ENCODE measurements at regions not wholly inside any gene's neighbourhood (a gene's known extent, or its start where the extent isn't known, plus 50 kb on each side); places are given as distances from the start of the nearest gene placed in this dataset.
"Not testable (repeated sequence)": the region's sequence is repeated elsewhere in the genome, so short reads cannot be mapped to it uniquely, and the experiment has no call there.

- not testable (repeated sequence) for H3K4ac ChIP-seq (ENCODE audit: low read depth, low read length); H3K23ac ChIP-seq (ENCODE audit: low read length); H3K18ac ChIP-seq (ENCODE audit: low read length); H2BK5ac ChIP-seq (ENCODE audit: low read depth, low read length, poor library complexity); H3K4me2 ChIP-seq (ENCODE audit: low read length); H3K27ac ChIP-seq (ENCODE audit: low read depth, low read length); H2AFZ ChIP-seq (ENCODE audit: insufficient read depth, low read length, poor library complexity); H2BK12ac ChIP-seq (ENCODE audit: low read length); H4K8ac ChIP-seq (ENCODE audit: low read depth, low read length); H3K9ac ChIP-seq (ENCODE audit: low read length); H4K12ac ChIP-seq (ENCODE audit: low read depth, low read length); H3K79me2 ChIP-seq (ENCODE audit: control insufficient read depth, insufficient read depth, low read length, poor library complexity); H2AK5ac ChIP-seq (ENCODE audit: low read length); H3K36me3 ChIP-seq (ENCODE audit: control insufficient read depth in 1 of 2, insufficient read depth in 2 of 2, low read length in 2 of 2); H3K14ac ChIP-seq (ENCODE audit: low read length); H3K27me3 ChIP-seq (ENCODE audit: insufficient read depth, low read length); H4K91ac ChIP-seq (ENCODE audit: low read depth, low read length); H2BK120ac ChIP-seq (ENCODE audit: insufficient read depth, low read length, poor library complexity); DNase-seq; H3K4me3 ChIP-seq (ENCODE audit: low read depth, low read length); H3K9me3 ChIP-seq (ENCODE audit: insufficient read depth, low read depth, low read length)
- H3K4me1 ChIP-seq (ENCODE audit: control insufficient read depth in 1 of 2, insufficient read depth in 2 of 2, low read length in 2 of 2): peaks cover 48 to 53% of the 10 kb centered on the region in 2 experiments
- peaks cover 40% of the 10 kb centered on the region for H3K79me1 ChIP-seq (ENCODE audit: low read length)
- WGBS (ENCODE audit: extremely low coverage, insufficient coverage, insufficient read length): no CpG with 5 or more reads among the region's 1 CpG
Measured at GRCh38 chr11:13139085-13139484, 130.0 kb downstream of the RASSF10 start.

DNA sequence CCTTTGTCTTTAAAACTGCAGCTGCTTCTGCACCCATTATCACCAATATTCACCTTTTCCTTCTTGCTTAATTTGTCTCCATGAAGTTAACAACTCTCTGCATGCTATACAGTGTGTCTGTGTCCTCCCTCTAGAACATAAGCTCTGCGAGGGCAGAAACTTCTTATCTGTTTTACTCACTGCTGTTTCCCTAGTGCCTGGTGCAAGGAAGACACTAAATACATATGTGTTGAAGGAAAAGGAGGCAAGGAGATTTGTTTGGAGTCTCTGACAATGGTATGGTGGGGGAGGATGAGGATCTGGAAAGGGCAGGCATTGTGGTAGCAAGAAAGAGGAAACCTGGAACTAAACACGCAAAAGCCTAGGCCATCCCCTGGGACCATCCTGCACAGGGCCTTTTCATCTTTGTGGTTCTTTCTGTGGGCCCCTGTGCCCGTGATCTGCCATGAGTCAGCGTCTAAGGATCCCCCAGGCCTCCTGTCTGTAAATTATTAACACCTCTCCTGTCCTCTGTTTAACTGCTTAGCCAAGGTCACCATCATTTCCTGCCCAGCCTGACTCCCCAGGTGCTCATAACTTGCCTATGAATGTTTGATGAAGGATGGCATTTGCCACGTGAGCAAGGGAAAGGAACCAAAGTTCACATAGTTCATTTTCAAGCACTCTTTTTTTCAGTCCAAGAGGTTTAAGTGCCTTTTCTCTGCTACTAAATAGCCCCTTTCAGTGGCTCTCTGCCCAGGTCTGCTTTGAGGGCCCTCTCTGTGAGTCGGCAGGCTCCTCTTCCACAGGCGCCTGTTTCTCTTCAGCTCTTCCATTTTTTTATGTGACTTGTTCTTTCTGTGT, 131.1 kb downstream of the RASSF10 start:
- no CpG with 5 or more reads among the region's 7 CpGs for WGBS (ENCODE audit: extremely low coverage, insufficient coverage, insufficient read length)
- Histone ChIP-seq H3K79me2 (ENCODE audit: control insufficient read depth, insufficient read depth, low read length, poor library complexity) (no peaks in the 10 kb centered on the region), H3K4me2 (ENCODE audit: low read length) (no peak overlapping the region), H3K36me3 (ENCODE audit: control insufficient read depth in 1 of 2, insufficient read depth in 2 of 2, low read length in 2 of 2) (no peaks in the 10 kb centered on the region), H3K4ac (ENCODE audit: low read depth, low read length) (no peak overlapping the region), H3K4me1 (ENCODE audit: control insufficient read depth in 1 of 2, insufficient read depth in 2 of 2, low read length in 2 of 2) (peaks cover 43 to 51% of the 10 kb centered on the region in 2 experiments), H2BK120ac (ENCODE audit: insufficient read depth, low read length, poor library complexity) (no peak overlapping the region), H2AFZ (ENCODE audit: insufficient read depth, low read length, poor library complexity) (no peak overlapping the region), H2AK5ac (ENCODE audit: low read length) (no peak overlapping the region), H3K18ac (ENCODE audit: low read length) (no peak overlapping the region), H4K91ac (ENCODE audit: low read depth, low read length) (peak overlapping the region; percentile 80), H4K12ac (ENCODE audit: low read depth, low read length) (no peak overlapping the region), H3K27me3 (ENCODE audit: insufficient read depth, low read length) (no peaks in the 10 kb centered on the region), H4K8ac (ENCODE audit: low read depth, low read length) (no peak overlapping the region), H3K23ac (ENCODE audit: low read length) (no peak overlapping the region), H3K4me3 (ENCODE audit: low read depth, low read length) (no peak overlapping the region), H3K27ac (ENCODE audit: low read depth, low read length) (peak overlapping the region; percentile 53), H2BK12ac (ENCODE audit: low read length) (no peak overlapping the region), H2BK5ac (ENCODE audit: low read depth, low read length, poor library complexity) (peak overlapping the region; percentile 83), H3K9me3 (ENCODE audit: insufficient read depth, low read depth, low read length) (no peaks in the 10 kb centered on the region), H3K9ac (ENCODE audit: low read length) (no peak overlapping the region), H3K14ac (ENCODE audit: low read length) (no peak overlapping the region), H3K79me1 (ENCODE audit: low read length) (peaks cover 35% of the 10 kb centered on the region)
- peak in 1 of 2 donors; percentile 25 for DNase-seq

DNA sequence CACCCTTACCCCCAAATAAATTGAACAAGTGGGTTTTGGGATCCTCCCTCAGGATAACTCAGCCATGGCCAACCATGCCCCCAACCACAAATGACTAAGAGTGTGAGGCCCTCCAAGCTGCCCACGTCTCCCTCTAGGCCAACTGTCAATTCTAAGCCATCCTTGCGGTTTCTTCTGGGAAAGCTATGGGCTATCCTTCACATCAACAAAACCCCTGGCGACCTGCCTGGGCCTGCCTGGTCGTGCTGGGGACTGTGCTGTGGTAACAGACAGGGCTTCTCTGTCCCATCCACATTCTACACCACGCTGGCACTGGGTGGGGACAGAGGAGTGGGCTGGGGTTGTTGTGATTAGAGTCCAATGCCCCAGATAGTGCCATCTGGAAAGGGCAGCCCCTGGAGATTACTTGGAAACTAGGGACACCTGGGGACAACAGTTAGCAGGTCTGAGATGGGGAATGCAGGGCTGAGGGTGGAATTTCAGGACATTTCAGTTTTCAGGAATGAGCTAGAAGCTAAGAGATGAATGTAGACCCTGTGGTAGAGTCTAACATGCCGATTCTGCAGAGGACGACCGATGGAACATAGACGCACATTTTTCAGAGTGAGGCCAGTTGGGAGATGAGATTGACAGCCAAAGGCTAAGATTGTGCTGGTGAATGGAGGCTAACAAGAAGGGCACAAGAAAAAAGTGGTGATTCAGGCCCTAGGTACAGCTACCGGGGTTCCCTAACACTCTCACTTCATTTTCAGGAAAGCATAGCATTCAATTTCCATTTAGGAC, 131.9 kb downstream of the RASSF10 start:
- Histone ChIP-seq H3K23ac (ENCODE audit: low read length) (no peak overlapping the region), H2BK12ac (ENCODE audit: low read length) (peak overlapping the region; percentile 81), H4K91ac (ENCODE audit: low read depth, low read length) (peak overlapping the region; percentile 80), H3K79me2 (ENCODE audit: control insufficient read depth, insufficient read depth, low read length, poor library complexity) (no peaks in the 10 kb centered on the region), H3K27ac (ENCODE audit: low read depth, low read length) (peak overlapping the region; percentile 34), H3K79me1 (ENCODE audit: low read length) (peaks cover 29% of the 10 kb centered on the region), H4K8ac (ENCODE audit: low read depth, low read length) (no peak overlapping the region), H3K36me3 (ENCODE audit: control insufficient read depth in 1 of 2, insufficient read depth in 2 of 2, low read length in 2 of 2) (no peaks in the 10 kb centered on the region), H3K4me2 (ENCODE audit: low read length) (no peak overlapping the region), H3K9me3 (ENCODE audit: insufficient read depth, low read depth, low read length) (no peaks in the 10 kb centered on the region), H3K4me3 (ENCODE audit: low read depth, low read length) (no peak overlapping the region), H3K18ac (ENCODE audit: low read length) (peak overlapping the region; percentile 21), H4K12ac (ENCODE audit: low read depth, low read length) (no peak overlapping the region), H3K4ac (ENCODE audit: low read depth, low read length) (peak overlapping the region; percentile 49), H3K27me3 (ENCODE audit: insufficient read depth, low read length) (no peaks in the 10 kb centered on the region), H2AK5ac (ENCODE audit: low read length) (peak overlapping the region; percentile 17), H3K9ac (ENCODE audit: low read length) (no peak overlapping the region), H2AFZ (ENCODE audit: insufficient read depth, low read length, poor library complexity) (no peak overlapping the region), H2BK120ac (ENCODE audit: insufficient read depth, low read length, poor library complexity) (peak overlapping the region; percentile 15), H3K4me1 (ENCODE audit: control insufficient read depth in 1 of 2, insufficient read depth in 2 of 2, low read length in 2 of 2) (peaks cover 37 to 47% of the 10 kb centered on the region in 2 experiments), H2BK5ac (ENCODE audit: low read depth, low read length, poor library complexity) (peak overlapping the region; percentile 83), H3K14ac (ENCODE audit: low read length) (peak overlapping the region; percentile 67)
- DNase-seq: peak in 1 of 2 donors; percentile 46
- WGBS (ENCODE audit: extremely low coverage, insufficient coverage, insufficient read length): no CpG with 5 or more reads among the region's 10 CpGs

- Histone ChIP-seq H2AK5ac (ENCODE audit: low read length) (peak overlapping the region; percentile 88), H3K27ac (ENCODE audit: low read depth, low read length) (no peak overlapping the region), H3K79me1 (ENCODE audit: low read length) (peaks cover 24% of the 10 kb centered on the region), H2BK120ac (ENCODE audit: insufficient read depth, low read length, poor library complexity) (peak overlapping the region; percentile 77), H3K18ac (ENCODE audit: low read length) (peak overlapping the region; percentile 56), H3K9me3 (ENCODE audit: insufficient read depth, low read depth, low read length) (no peaks in the 10 kb centered on the region), H3K23ac (ENCODE audit: low read length) (no peak overlapping the region), H4K12ac (ENCODE audit: low read depth, low read length) (no peak overlapping the region), H3K4me2 (ENCODE audit: low read length) (no peak overlapping the region), H3K9ac (ENCODE audit: low read length) (no peak overlapping the region), H3K4me1 (ENCODE audit: control insufficient read depth in 1 of 2, insufficient read depth in 2 of 2, low read length in 2 of 2) (peaks cover 32 to 43% of the 10 kb centered on the region in 2 experiments), H3K4ac (ENCODE audit: low read depth, low read length) (no peak overlapping the region), H3K79me2 (ENCODE audit: control insufficient read depth, insufficient read depth, low read length, poor library complexity) (no peaks in the 10 kb centered on the region), H3K27me3 (ENCODE audit: insufficient read depth, low read length) (no peaks in the 10 kb centered on the region), H2AFZ (ENCODE audit: insufficient read depth, low read length, poor library complexity) (peak overlapping the region; percentile 58), H3K4me3 (ENCODE audit: low read depth, low read length) (no peak overlapping the region), H2BK5ac (ENCODE audit: low read depth, low read length, poor library complexity) (peak overlapping the region; percentile 57), H4K91ac (ENCODE audit: low read depth, low read length) (peak overlapping the region; percentile 80), H3K14ac (ENCODE audit: low read length) (peak overlapping the region; percentile 47), H3K36me3 (ENCODE audit: control insufficient read depth in 1 of 2, insufficient read depth in 2 of 2, low read length in 2 of 2) (no peaks in the 10 kb centered on the region), H4K8ac (ENCODE audit: low read depth, low read length) (peak overlapping the region; percentile 39), H2BK12ac (ENCODE audit: low read length) (peak overlapping the region; percentile 90)
- peak in 1 of 2 donors; percentile 56 for DNase-seq
- WGBS (ENCODE audit: extremely low coverage, insufficient coverage, insufficient read length): 100% methylated on average over 1 of the region's 27 CpGs
Measured at GRCh38 chr11:13141731-13142709, 132.9 kb downstream of the RASSF10 start.
